Fibroblast of lung (primary cell): ENCODE measurements at regions not wholly inside any gene's neighbourhood (a gene's known extent, or its start where the extent isn't known, plus 50 kb on each side); places are given as distances from the start of the nearest gene placed in this dataset.

Experiments
- CTCF ChIP-seq, 2 donors: IDR thresholded peaks in 1 of 2; conservative IDR thresholded peaks in 1 of 2; 1 replicate in 1 of 2; 2 replicates in 1 of 2; pipeline ENCODE4 v1.5.1; 2011 to 2012; ENCODE audit warnings: low read length in 2 of 2, control low read depth in 1 of 2, inconsistent platforms in 1 of 2, low read depth in 1 of 2, mild to moderate bottlenecking in 1 of 2
- EZH2 ChIP-seq: IDR thresholded peaks from 2 replicates; pipeline ENCODE4 v1.5.1; 2012; ENCODE audit warnings: low read length, control low read depth, mild to moderate bottlenecking; ENCODE audit errors: missing control alignments

GRCh38 chr11:69231466-69232018 is 62.4 kb upstream of the MYEOV start:
- TF ChIP-seq CTCF (conservative IDR thresholded peaks at IDR 0.05 in 1 of 2, IDR thresholded peaks at IDR 0.05 in 1 of 2; ENCODE audit: low read depth in 1 of 2, low read length in 2 of 2) (no peak), EZH2 (no peak)
